K562 (cell line): ENCODE measurements at regions not wholly inside any gene's neighbourhood (a gene's known extent, or its start where the extent isn't known, plus 50 kb on each side); places are given as distances from the start of the nearest gene placed in this dataset.

ENCODE experiments used
- ATAC-seq: fragments of 200-7000 bp; cut with Tn5 transposase; 3 replicates; pipeline ENCODE4 v1.9.1; 2020; ENCODE audit warnings: moderate library complexity
- BruUV-seq: library from RNA; stranded (reverse); fragments of 400-500 nt; replicated peaks from 2 replicates; lab custom pipeline; 2021; lab: Mats Ljungman, UMichigan
- CTCF ChIA-PET: fragments of 300-600 bp; formaldehyde crosslinking; extraction: SDS; loops from one replicate; lab custom pipeline; 2021; ENCODE audit warnings: low intra/inter-chr PET ratio; lab: Yijun Ruan, JAX
- POLR2A ChIA-PET: fragments of 300-600, 350-650 bp; sonication (Branson Sonifier 250); formaldehyde crosslinking; extraction: SDS; loops from one replicate; lab custom pipeline; 2021; ENCODE audit warnings: antibody characterized with exemption, inconsistent platforms; lab: Yijun Ruan, JAX
- DNase-seq, 4 experiments: peaks; one replicate each; pipeline versions ENCODE4 v3.0.0 to v3.0.0-alpha.2; 2011 to 2018; ENCODE audit warnings: low spot score in 3 of 4, mixed read lengths in 3 of 4; ENCODE audit errors: extremely low read depth in 1 of 4
- FAIRE-seq: peaks from 2 replicates; lab custom pipeline; 2011; peaks lifted over from hg19 to GRCh38; lab: Jason Lieb, UNC
- H2AFZ ChIP-seq: 2 replicates; pipeline ENCODE4 v1.6.0; 2011; ENCODE audit warnings: low read depth, low read length, control low read depth, inconsistent platforms
- H3K27ac ChIP-seq: fragments of 200-600 bp; 3 replicates; pipeline ENCODE4 v1.8.0; 2011; ENCODE audit warnings: low read depth, mild to moderate bottlenecking, control low read depth, inconsistent platforms, low read length, moderate library complexity, mixed read lengths; ENCODE audit errors: extremely low read depth
- H3K27me3 ChIP-seq, 2 experiments: fragments of 300-600 bp in 1 of 2; 2 replicates in 1 of 2; 3 replicates in 1 of 2; pipeline versions ENCODE4 v1.6.0 to v1.8.0; 2011; ENCODE audit warnings: inconsistent platforms in 2 of 2, low read length in 2 of 2, mild to moderate bottlenecking in 1 of 2, mixed read lengths in 1 of 2, moderate library complexity in 1 of 2; ENCODE audit not compliant: control insufficient read depth in 2 of 2, insufficient read depth in 2 of 2
- H3K36me3 ChIP-seq: fragments of 300-600 bp; 3 replicates; pipeline ENCODE4 v1.8.0; 2011; ENCODE audit warnings: mild to moderate bottlenecking, low read length, inconsistent platforms; ENCODE audit not compliant: control insufficient read depth, insufficient read depth
- H3K4me1 ChIP-seq, 2 experiments: fragments of 200-600 bp in 1 of 2; replicated peaks in 1 of 2; 2 replicates in 1 of 2; 3 replicates in 1 of 2; pipeline versions ENCODE4 v1.5.1 to v1.8.0; 2011; ENCODE audit warnings: inconsistent platforms in 2 of 2, low read length in 2 of 2, mild to moderate bottlenecking in 1 of 2, mixed read lengths in 1 of 2, moderate library complexity in 1 of 2; ENCODE audit not compliant: control insufficient read depth in 2 of 2, insufficient read depth in 2 of 2
- H3K4me2 ChIP-seq: 2 replicates; pipeline ENCODE4 v1.6.1; 2011; ENCODE audit warnings: low read length, control low read depth, inconsistent platforms, mixed read lengths; ENCODE audit not compliant: insufficient read depth
- H3K4me3 ChIP-seq: fragments of 200-600 bp; sonication (generic), shearing (Covaris generic); 2 replicates; pipeline ENCODE4 v1.5.1; 2016; ENCODE audit warnings: control low read depth, inconsistent platforms
- H3K79me2 ChIP-seq: fragments of 200-600 bp; 3 replicates; pipeline ENCODE4 v1.8.0; 2011; ENCODE audit warnings: low read length, inconsistent platforms; ENCODE audit not compliant: control insufficient read depth, insufficient read depth
- H3K9ac ChIP-seq, 2 experiments: 2 replicates each; pipeline versions ENCODE4 v1.6.0 to v1.6.1; 2011; ENCODE audit warnings: low read depth in 2 of 2, low read length in 2 of 2, control low read depth in 1 of 2, inconsistent platforms in 1 of 2, mild to moderate bottlenecking in 1 of 2, mixed read lengths in 1 of 2; ENCODE audit not compliant: insufficient read depth in 1 of 2
- H3K9me1 ChIP-seq: one replicate; pipeline ENCODE4 v1.6.0; 2011; ENCODE audit warnings: inconsistent platforms, mild to moderate bottlenecking, low read length, moderate library complexity; ENCODE audit not compliant: control insufficient read depth, insufficient read depth
- H3K9me3 ChIP-seq: replicated peaks from 2 replicates; pipeline ENCODE4 v1.5.1; 2011; ENCODE audit warnings: low read depth, low read length, inconsistent platforms; ENCODE audit not compliant: control insufficient read depth, insufficient read depth
- H4K20me1 ChIP-seq: replicated peaks from 2 replicates; pipeline ENCODE4 v1.6.1; 2011; ENCODE audit warnings: low read length, inconsistent platforms, mixed read lengths; ENCODE audit not compliant: control insufficient read depth, insufficient read depth
- ETV1 ChIP-seq: fragments of 450-650 bp; conservative IDR thresholded peaks from 2 replicates; pipeline ENCODE4 v1.6.1; 2016; ENCODE audit warnings: missing genetic modification characterization, control low read depth, low read depth, missing compliant biosample characterization
- FOXA3 ChIP-seq, 2 experiments: fragments of 450-650 bp in 1 of 2; sonication (generic) in 1 of 2; formaldehyde crosslinking; IDR thresholded peaks in 1 of 2; conservative IDR thresholded peaks in 1 of 2; 2 replicates each; pipeline versions ENCODE4 v1.4.0 to v1.8.0; 2020 to 2022; ENCODE audit warnings: mild to moderate bottlenecking in 2 of 2, missing genetic modification reagents in 1 of 2
- RBM22 ChIP-seq: fragments of 200-400 bp; formaldehyde crosslinking; IDR thresholded peaks from 2 replicates; pipeline ENCODE4 v1.6.1; 2018; ENCODE audit warnings: low read length, low read depth; ENCODE audit not compliant: poor library complexity, severe bottlenecking
- SP2 ChIP-seq: IDR thresholded peaks from 2 replicates; pipeline ENCODE4 v1.6.1; 2011; ENCODE audit warnings: mild to moderate bottlenecking, low read depth, low read length, moderate library complexity; ENCODE audit not compliant: poor library complexity, severe bottlenecking; ENCODE audit errors: extremely low read depth
- ZNF707 ChIP-seq: fragments of 250-450 bp; sonication (Bioruptor Pico); conservative IDR thresholded peaks from 2 replicates; pipeline ENCODE4 v1.8.0; 2022; ENCODE audit warnings: inconsistent platforms, mild to moderate bottlenecking, moderate library complexity
- WGBS: fragments of 100-300 bp; shearing (Covaris generic); methylation state at CpG from one replicate; pipeline ENCODE4 v1.1.6; 2016; ENCODE audit warnings: low coverage, mixed read lengths; ENCODE audit not compliant: insufficient coverage; ENCODE audit errors: missing lambda C conversion rate; 5-methylcytosine and 5-hydroxymethylcytosine counted together
- in situ Hi-C: fragments of 300-500 bp; cut with MboI; formaldehyde crosslinking; loops from 4 replicates; pipeline ENCODE4 v1.15.0; 2018; ENCODE audit warnings: inconsistent platforms, mixed read lengths
- intact Hi-C: fragments of 100-400 bp; cut with micrococcal nuclease; formaldehyde crosslinking; loops from 2 replicates; pipeline ENCODE4 v1.14.2; 2022
- TF ChIP-seq, protein P1 (sequence below): sonication (generic); formaldehyde crosslinking; IDR thresholded peaks from 2 replicates; pipeline ENCODE4 v1.8.1; 2023; ENCODE audit warnings: mild to moderate bottlenecking, missing genetic modification reagents

DNA sequence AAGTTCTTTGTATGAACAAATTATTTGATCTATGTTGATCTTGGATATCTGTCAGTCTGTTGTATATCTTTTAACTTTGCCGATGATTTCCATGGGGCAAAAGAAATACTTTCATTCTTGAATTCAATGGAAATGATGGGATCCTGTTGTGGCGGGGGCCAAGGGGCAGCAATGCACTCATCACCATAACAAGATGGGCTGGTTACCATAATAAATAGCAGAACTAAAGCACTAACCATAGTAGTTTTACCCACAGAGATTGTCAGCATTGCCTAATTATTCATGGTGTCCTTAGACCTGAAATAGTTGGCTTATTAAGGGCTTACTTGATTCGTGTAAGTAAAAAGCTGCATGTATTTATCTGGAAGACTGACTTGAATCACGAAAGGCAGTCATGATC is 309.6 kb downstream of the RFC3 start (continued):
- TF ChIP-seq SP2 = no peak
- no peak for TF ChIP-seq FOXA3 (CRISPR knock-in tag; conservative IDR thresholded peaks at IDR 0.05 in 1 of 2, IDR thresholded peaks at IDR 0.05 in 1 of 2)

DNA sequence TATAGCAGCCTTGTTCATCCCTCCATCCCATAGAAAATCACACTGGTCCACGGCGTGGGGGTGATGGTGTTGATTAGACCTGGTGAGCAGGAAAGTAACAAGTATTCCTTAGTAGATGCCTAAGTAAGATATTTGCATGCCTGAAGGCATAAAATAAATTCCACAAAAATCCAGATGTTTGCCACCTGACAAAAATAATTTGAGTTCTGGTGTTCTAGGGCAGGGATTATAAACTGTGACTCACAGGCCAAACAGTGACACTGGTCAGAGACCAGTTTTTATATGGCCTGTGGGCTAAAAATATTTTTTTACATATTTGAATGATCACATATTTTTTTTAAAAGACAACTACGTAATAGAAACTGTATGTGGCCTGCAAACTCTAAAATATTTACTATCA is 310.7 kb downstream of the RFC3 start:
- 0% methylated on average over 3 of the region's 3 CpGs for WGBS
- no peaks in the 10 kb centered on the region for H3K9me1 ChIP-seq
- no peak for TF ChIP-seq RBM22
- no peak for TF ChIP-seq ZNF707 (CRISPR knock-in tag)
- H2AFZ ChIP-seq = no peak overlapping the region
- CTCF ChIA-PET = no interaction called here
- no peak overlapping the region for H3K4me3 ChIP-seq
- H3K27me3 ChIP-seq = no peaks in the 10 kb centered on the region
- no peaks in the 10 kb centered on the region for H4K20me1 ChIP-seq
- H3K36me3 ChIP-seq = no peaks in the 10 kb centered on the region
- intact Hi-C loops (no loop called here), in situ Hi-C loops (no loop called here)
- no peak for ATAC-seq
- POLR2A ChIA-PET = no interaction called here
- no peak overlapping the region for H3K4me2 ChIP-seq
- no peaks in the 10 kb centered on the region for H3K9me3 ChIP-seq
- no peaks in the 10 kb centered on the region for H3K4me1 ChIP-seq
- H3K79me2 ChIP-seq = no peaks in the 10 kb centered on the region
- no TSS peak for BruUV-seq
- H3K27ac ChIP-seq = no peak overlapping the region
- DNase-seq = no peak
- no peak for FAIRE-seq
- H3K9ac ChIP-seq = no peak overlapping the region

DNA sequence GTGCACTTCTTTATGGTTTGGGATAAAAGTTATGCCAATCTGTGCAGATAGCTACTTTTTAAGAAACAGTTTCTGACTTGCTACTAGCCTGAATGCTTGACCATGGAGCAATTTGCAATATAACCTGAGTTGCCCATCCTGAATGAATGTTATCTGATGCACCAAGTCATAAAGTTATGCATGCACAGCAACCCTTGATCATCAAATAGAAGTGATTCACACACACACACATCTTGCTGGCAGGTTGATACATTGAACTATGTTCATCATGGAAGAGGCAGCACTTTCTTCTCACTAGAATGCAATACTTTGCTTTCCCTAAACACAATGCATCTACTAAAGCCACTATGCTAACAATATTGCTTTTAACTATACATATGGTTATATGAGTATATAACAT is 311.5 kb downstream of the RFC3 start:
- no peaks in the 10 kb centered on the region for H3K9me3 ChIP-seq
- no peaks in the 10 kb centered on the region for H3K79me2 ChIP-seq
- H3K27ac ChIP-seq = no peak overlapping the region
- H3K36me3 ChIP-seq = no peaks in the 10 kb centered on the region
- no peaks in the 10 kb centered on the region for H4K20me1 ChIP-seq
- no peak overlapping the region for H3K4me3 ChIP-seq
- H3K27me3 ChIP-seq = no peaks in the 10 kb centered on the region
- H3K4me1 ChIP-seq = no peaks in the 10 kb centered on the region
- intact Hi-C loops (no loop called here), in situ Hi-C loops (no loop called here)
- ChIA-PET CTCF (no interaction called here), POLR2A (no interaction called here)
- BruUV-seq = no TSS peak
- H3K4me2 ChIP-seq = no peak overlapping the region
- DNase-seq = no peak
- FAIRE-seq = no peak
- H3K9ac ChIP-seq = no peak overlapping the region
- H3K9me1 ChIP-seq = no peaks in the 10 kb centered on the region
- no peak for ATAC-seq
- H2AFZ ChIP-seq = no peak overlapping the region
- no peak for TF ChIP-seq ETV1
- TF ChIP-seq, protein P1, sequence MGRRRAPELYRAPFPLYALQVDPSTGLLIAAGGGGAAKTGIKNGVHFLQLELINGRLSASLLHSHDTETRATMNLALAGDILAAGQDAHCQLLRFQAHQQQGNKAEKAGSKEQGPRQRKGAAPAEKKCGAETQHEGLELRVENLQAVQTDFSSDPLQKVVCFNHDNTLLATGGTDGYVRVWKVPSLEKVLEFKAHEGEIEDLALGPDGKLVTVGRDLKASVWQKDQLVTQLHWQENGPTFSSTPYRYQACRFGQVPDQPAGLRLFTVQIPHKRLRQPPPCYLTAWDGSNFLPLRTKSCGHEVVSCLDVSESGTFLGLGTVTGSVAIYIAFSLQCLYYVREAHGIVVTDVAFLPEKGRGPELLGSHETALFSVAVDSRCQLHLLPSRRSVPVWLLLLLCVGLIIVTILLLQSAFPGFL (CRISPR knock-in tag) = no peak
